BE2C (cell line): ENCODE measurements at regions not wholly inside any gene's neighbourhood (a gene's known extent, or its start where the extent isn't known, plus 50 kb on each side); places are given as distances from the start of the nearest gene placed in this dataset.

Experiments used
- DNase-seq: peaks from one replicate; pipeline ENCODE4 v3.0.0-alpha.2; 2020
- H3K27me3 ChIP-seq: fragments of 250-450 bp; sonication (Bioruptor Pico); 2 replicates; pipeline ENCODE4 v1.5.1; 2020; ENCODE audit warnings: mild to moderate bottlenecking
- H3K36me3 ChIP-seq: fragments of 250-450 bp; sonication (Bioruptor Pico); 2 replicates; pipeline ENCODE4 v1.5.1; 2020; ENCODE audit warnings: mild to moderate bottlenecking
- H3K4me1 ChIP-seq: fragments of 250-450 bp; sonication (Bioruptor Pico); 2 replicates; pipeline ENCODE4 v1.5.1; 2020
- H3K4me3 ChIP-seq: 2 replicates; pipeline ENCODE4 v1.5.1; 2011; ENCODE audit warnings: low read depth, low read length
- H3K9me3 ChIP-seq: fragments of 250-450 bp; sonication (Bioruptor Pico); 2 replicates; pipeline ENCODE4 v1.5.1; 2020
- CTCF ChIP-seq: IDR thresholded peaks from 2 replicates; pipeline ENCODE4 v1.5.1; 2012; ENCODE audit warnings: mild to moderate bottlenecking, low read depth, low read length

GRCh38 chr21:35102488-35103371, 53.6 kb upstream of the RUNX1 start:
- H3K9me3 ChIP-seq = no peaks in the 10 kb centered on the region; the same call in 1 of the 2 replicates
- DNase-seq = no peak
- no peaks in the 10 kb centered on the region for H3K4me1 ChIP-seq
- TF ChIP-seq CTCF = no peak
- H3K36me3 ChIP-seq = no peaks in the 10 kb centered on the region
- no peak overlapping the region for H3K4me3 ChIP-seq
- no peaks in the 10 kb centered on the region for H3K27me3 ChIP-seq

GRCh38 chr21:35100349-35100811, 51.3 kb upstream of the RUNX1 start:
- no peaks in the 10 kb centered on the region for H3K4me1 ChIP-seq
- DNase-seq = no peak
- no peaks in the 10 kb centered on the region for H3K36me3 ChIP-seq
- no peaks in the 10 kb centered on the region; the same call in none of the 2 replicates for H3K9me3 ChIP-seq
- no peaks in the 10 kb centered on the region for H3K27me3 ChIP-seq
- H3K4me3 ChIP-seq = no peak overlapping the region
- no peak for TF ChIP-seq CTCF

GRCh38 chr21:35099310-35099709, 50.2 kb upstream of the RUNX1 start:
- Histone ChIP-seq H3K27me3 (no peaks in the 10 kb centered on the region), H3K9me3 (no peaks in the 10 kb centered on the region; the same call in none of the 2 replicates), H3K36me3 (no peaks in the 10 kb centered on the region), H3K4me1 (no peaks in the 10 kb centered on the region), H3K4me3 (no peak overlapping the region)
- no peak for DNase-seq
- no peak for TF ChIP-seq CTCF
